Adrenal gland (tissue), 9 donors: ENCODE measurements at regions not wholly inside any gene's neighbourhood (a gene's known extent, or its start where the extent isn't known, plus 50 kb on each side); places are given as distances from the start of the nearest gene placed in this dataset.

Experiments
- DNase-seq, 7 donors: peaks; one replicate each; pipeline ENCODE4 v3.0.0-alpha.2; 2019 to 2020
- H3K27ac ChIP-seq, 5 donors: fragments of 200-600 bp; sonication (generic) in 4 of 5; 1 replicate in 3 of 5; 2 replicates in 2 of 5; pipeline versions ENCODE4 v1.5.1 to v1.8.0; 2016 to 2020; ENCODE audit warnings: mild to moderate bottlenecking in 1 of 5
- H3K27me3 ChIP-seq: fragments of 200-600 bp; 2 replicates; pipeline ENCODE4 v1.8.0; 2021
- H3K36me3 ChIP-seq, 2 donors: fragments of 200-600 bp; replicated peaks in 1 of 2; 1 replicate in 1 of 2; 2 replicates in 1 of 2; pipeline versions ENCODE4 v1.5.1 to v1.8.0; 2018 to 2022
- H3K4me1 ChIP-seq, 2 donors: fragments of 200-600 bp; replicated peaks in 1 of 2; 1 replicate in 1 of 2; 2 replicates in 1 of 2; pipeline versions ENCODE4 v1.5.1 to v1.8.0; 2018 to 2021
- H3K4me3 ChIP-seq, 4 donors: fragments of 200-600 bp; sonication (generic) in 3 of 4; one replicate each; pipeline ENCODE4 v1.5.1; 2016 to 2018
- H3K9me3 ChIP-seq, 3 donors: fragments of 200-600 bp; sonication (generic) in 1 of 3; replicated peaks in 1 of 3; 1 replicate in 2 of 3; 2 replicates in 1 of 3; pipeline versions ENCODE4 v1.5.1 to v1.8.0; 2016 to 2021
- POLR2A ChIP-seq, 2 donors: fragments of 450-650 bp; IDR thresholded peaks; one replicate each; pipeline ENCODE4 v1.6.1; 2017; ENCODE audit warnings: antibody characterized with exemption in 2 of 2, mild to moderate bottlenecking in 2 of 2, moderate library complexity in 1 of 2
- WGBS, 4 donors: extraction: QIAGEN DNeasy Blood & Tissue Kit in 2 of 4; methylation state at CpG; one replicate each; pipeline versions ENCODE4 v1.1.5 to v1.1.7; 2013 to 2017; 5-methylcytosine and 5-hydroxymethylcytosine counted together
- intact Hi-C, 2 donors: fragments of 100-400 bp; cut with DNase I; formaldehyde crosslinking; loops; one replicate each; pipeline versions ENCODE4 v1.14.1 to v1.15.0; 2022 to 2023
- TF ChIP-seq, protein P1 (sequence below), 6 experiments: fragments of 450-650 bp in 4 of 6; fragments of 200-600 bp in 2 of 6; sonication (generic) in 1 of 6; IDR thresholded peaks; 1 replicate in 5 of 6; 2 replicates in 1 of 6; pipeline versions ENCODE4 v1.5.1 to v1.8.0; 2016 to 2021; ENCODE audit warnings: antibody characterized with exemption in 6 of 6, mild to moderate bottlenecking in 2 of 6, moderate library complexity in 1 of 6
- donor health status: healthy with polysubstance abuse.
- donor health status: Bipolar disorder and iron deficiency.
- donor health status: DM: yes; HTN: yes; CAD: no.
- donor health status: DM: no; HTN: no; CAD: no.
- donor health status: DM: no; HTN: no; CAD: no.

DNA sequence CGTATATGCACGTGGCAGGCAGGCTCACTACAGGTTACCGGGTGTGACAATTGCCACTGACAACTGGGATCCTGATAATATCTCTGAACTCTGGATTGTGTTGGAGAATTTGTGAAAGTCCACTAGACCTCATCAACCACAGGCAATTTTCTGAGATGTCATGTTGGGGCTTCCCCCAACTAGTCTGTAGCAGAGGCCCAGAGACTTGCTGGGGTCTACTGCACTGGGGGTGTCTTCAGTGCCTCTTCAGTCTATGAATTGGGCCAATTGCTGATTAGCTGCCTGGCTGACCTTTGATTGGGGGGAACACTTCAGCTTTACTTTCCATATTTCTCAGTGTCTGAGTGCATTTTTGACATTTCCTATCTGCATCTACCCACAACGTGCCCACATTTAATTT is 201.5 kb downstream of the MTX2 start:
- Histone ChIP-seq H3K36me3 (no peaks in the 10 kb centered on the region), H3K4me3 (no peak overlapping the region), H3K9me3 (no peaks in the 10 kb centered on the region), H3K4me1 (peaks cover 0 to 10% of the 10 kb centered on the region in 2 donors), H3K27ac (no peak overlapping the region), H3K27me3 (no peaks in the 10 kb centered on the region)
- WGBS, 4 donors: 83 to 87% (median 84%) methylated on average over 4 of the region's 4 CpGs
- DNase-seq: no peak
- TF ChIP-seq, protein P1, sequence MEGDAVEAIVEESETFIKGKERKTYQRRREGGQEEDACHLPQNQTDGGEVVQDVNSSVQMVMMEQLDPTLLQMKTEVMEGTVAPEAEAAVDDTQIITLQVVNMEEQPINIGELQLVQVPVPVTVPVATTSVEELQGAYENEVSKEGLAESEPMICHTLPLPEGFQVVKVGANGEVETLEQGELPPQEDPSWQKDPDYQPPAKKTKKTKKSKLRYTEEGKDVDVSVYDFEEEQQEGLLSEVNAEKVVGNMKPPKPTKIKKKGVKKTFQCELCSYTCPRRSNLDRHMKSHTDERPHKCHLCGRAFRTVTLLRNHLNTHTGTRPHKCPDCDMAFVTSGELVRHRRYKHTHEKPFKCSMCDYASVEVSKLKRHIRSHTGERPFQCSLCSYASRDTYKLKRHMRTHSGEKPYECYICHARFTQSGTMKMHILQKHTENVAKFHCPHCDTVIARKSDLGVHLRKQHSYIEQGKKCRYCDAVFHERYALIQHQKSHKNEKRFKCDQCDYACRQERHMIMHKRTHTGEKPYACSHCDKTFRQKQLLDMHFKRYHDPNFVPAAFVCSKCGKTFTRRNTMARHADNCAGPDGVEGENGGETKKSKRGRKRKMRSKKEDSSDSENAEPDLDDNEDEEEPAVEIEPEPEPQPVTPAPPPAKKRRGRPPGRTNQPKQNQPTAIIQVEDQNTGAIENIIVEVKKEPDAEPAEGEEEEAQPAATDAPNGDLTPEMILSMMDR (IDR thresholded peaks at IDR 0.05): no peak
- TF ChIP-seq POLR2A (IDR thresholded peaks at IDR 0.05): no peak
- intact Hi-C loops: no loop called here

- Histone ChIP-seq H3K27me3 (no peaks in the 10 kb centered on the region), H3K36me3 (no peaks in the 10 kb centered on the region), H3K4me1 (peaks cover 0 to 10% of the 10 kb centered on the region in 2 donors), H3K27ac (no peak overlapping the region), H3K4me3 (no peak overlapping the region), H3K9me3 (no peaks in the 10 kb centered on the region)
- no peak for DNase-seq
- TF ChIP-seq, protein P1 (IDR thresholded peaks at IDR 0.05): no peak
- no peak for TF ChIP-seq POLR2A (IDR thresholded peaks at IDR 0.05)
- intact Hi-C loops: no loop called here
- 87 to 91% (median 88%) methylated on average over 2 of the region's 2 CpGs for WGBS, 4 donors
These were observed 202.7 kb downstream of the MTX2 start for GRCh38 chr2:176471949-176472348.

- intact Hi-C loops: no loop called here
- Histone ChIP-seq H3K4me1 (peaks cover 0 to 10% of the 10 kb centered on the region in 2 donors), H3K4me3 (peak overlapping the region in 1 of 4 donors; percentile 32), H3K36me3 (no peaks in the 10 kb centered on the region), H3K27ac (no peak overlapping the region), H3K27me3 (no peaks in the 10 kb centered on the region), H3K9me3 (no peaks in the 10 kb centered on the region)
- WGBS, 4 donors: 24 to 41% (median 31%) methylated on average over 3 to 4 of the region's 4 CpGs
- DNase-seq: peak; percentile 24 to 81 (median 45)
- TF ChIP-seq, protein P1 (IDR thresholded peaks at IDR 0.05): no peak
- no peak for TF ChIP-seq POLR2A (IDR thresholded peaks at IDR 0.05)
These were observed 203.9 kb downstream of the MTX2 start for GRCh38 chr2:176473177-176473576.

- H3K4me3 ChIP-seq: no peak overlapping the region
- H3K27me3 ChIP-seq: no peaks in the 10 kb centered on the region
- no peak overlapping the region for H3K27ac ChIP-seq
- DNase-seq: no peak
- WGBS, 4 donors: 90 to 95% (median 92%) methylated on average over 6 of the region's 6 CpGs
- intact Hi-C loops: no loop called here
- TF ChIP-seq, protein P1 (IDR thresholded peaks at IDR 0.05): no peak
- TF ChIP-seq POLR2A (IDR thresholded peaks at IDR 0.05): no peak
- H3K4me1 ChIP-seq: peaks cover 0 to 10% of the 10 kb centered on the region in 2 donors
- H3K9me3 ChIP-seq: no peaks in the 10 kb centered on the region
- H3K36me3 ChIP-seq: no peaks in the 10 kb centered on the region
These were observed 204.6 kb downstream of the MTX2 start for GRCh38 chr2:176473851-176474250.
